ENCODE measurements at regions not wholly inside any gene's neighbourhood (a gene's known extent, or its start where the extent isn't known, plus 50 kb on each side); places are given as distances from the start of the nearest gene placed in this dataset.

GRCh38 chr2:236738030-236738429 lies 168.4 kb downstream of the ACKR3 start:
- DNase-seq, result no peak
- no peaks in the 10 kb centered on the region for H3K36me3 ChIP-seq
- H3K9me3 ChIP-seq, result no peaks in the 10 kb centered on the region
- H3K27ac ChIP-seq, result no peak overlapping the region
- WGBS, 2 donors, result 72 to 88% methylated on average over 4 of the region's 4 CpGs
- H3K4me3 ChIP-seq, result no peak overlapping the region
- no peaks in the 10 kb centered on the region for H3K27me3 ChIP-seq
- no peaks in the 10 kb centered on the region for H3K4me1 ChIP-seq
- TF ChIP-seq POLR2A (IDR thresholded peaks at IDR 0.05) (no peak), POLR2AphosphoS5 (IDR thresholded peaks at IDR 0.05) (no peak), CTCF (IDR thresholded peaks at IDR 0.05) (no peak), EP300 (IDR thresholded peaks at IDR 0.05) (no peak)
- intact Hi-C loops (cut with DNase I), result loop anchor here (10.0 kb wide), 1 partner anchor 233 kb away; a partner anchor contains a TSS

GRCh38 chr2:236738896-236739295 lies 169.3 kb downstream of the ACKR3 start:
- intact Hi-C loops (cut with DNase I), result loop anchor here (10.0 kb wide), 1 partner anchor 234 kb away; a partner anchor contains a TSS
- Histone ChIP-seq H3K4me3 (no peak overlapping the region), H3K9me3 (no peaks in the 10 kb centered on the region), H3K27me3 (no peaks in the 10 kb centered on the region), H3K36me3 (no peaks in the 10 kb centered on the region), H3K27ac (no peak overlapping the region), H3K4me1 (no peaks in the 10 kb centered on the region)
- TF ChIP-seq CTCF (IDR thresholded peaks at IDR 0.05), result no peak
- no peak for TF ChIP-seq POLR2A (IDR thresholded peaks at IDR 0.05)
- TF ChIP-seq POLR2AphosphoS5 (IDR thresholded peaks at IDR 0.05), result no peak
- no peak for TF ChIP-seq EP300 (IDR thresholded peaks at IDR 0.05)
- no peak for DNase-seq
- 67 to 89% methylated on average over 2 of the region's 2 CpGs for WGBS, 2 donors

GRCh38 chr2:236739663-236740062 lies 170.0 kb downstream of the ACKR3 start:
- TF ChIP-seq POLR2A (IDR thresholded peaks at IDR 0.05) (no peak), POLR2AphosphoS5 (IDR thresholded peaks at IDR 0.05) (no peak), CTCF (IDR thresholded peaks at IDR 0.05) (no peak), EP300 (IDR thresholded peaks at IDR 0.05) (no peak)
- DNase-seq, result no peak
- Histone ChIP-seq H3K4me1 (no peaks in the 10 kb centered on the region), H3K27me3 (no peaks in the 10 kb centered on the region), H3K9me3 (no peaks in the 10 kb centered on the region), H3K4me3 (no peak overlapping the region), H3K27ac (no peak overlapping the region), H3K36me3 (no peaks in the 10 kb centered on the region)
- intact Hi-C loops (cut with DNase I), result loop anchor here (10.0 kb wide), 1 partner anchor 235 kb away; a partner anchor contains a TSS

GRCh38 chr2:236740506-236740905 lies 170.9 kb downstream of the ACKR3 start:
- no peak for DNase-seq
- Histone ChIP-seq H3K36me3 (no peaks in the 10 kb centered on the region), H3K4me1 (no peaks in the 10 kb centered on the region), H3K27ac (no peak overlapping the region), H3K9me3 (no peaks in the 10 kb centered on the region), H3K4me3 (no peak overlapping the region), H3K27me3 (no peaks in the 10 kb centered on the region)
- intact Hi-C loops (cut with DNase I), result no loop called here
- no peak for TF ChIP-seq POLR2A (IDR thresholded peaks at IDR 0.05)
- TF ChIP-seq CTCF (IDR thresholded peaks at IDR 0.05), result no peak
- no peak for TF ChIP-seq EP300 (IDR thresholded peaks at IDR 0.05)
- no peak for TF ChIP-seq POLR2AphosphoS5 (IDR thresholded peaks at IDR 0.05)
- WGBS, 2 donors, result 74 to 82% methylated on average over 7 of the region's 7 CpGs
